ENCODE measurements at regions not wholly inside any gene's neighbourhood (a gene's known extent, or its start where the extent isn't known, plus 50 kb on each side); places are given as distances from the start of the nearest gene placed in this dataset.

DNA sequence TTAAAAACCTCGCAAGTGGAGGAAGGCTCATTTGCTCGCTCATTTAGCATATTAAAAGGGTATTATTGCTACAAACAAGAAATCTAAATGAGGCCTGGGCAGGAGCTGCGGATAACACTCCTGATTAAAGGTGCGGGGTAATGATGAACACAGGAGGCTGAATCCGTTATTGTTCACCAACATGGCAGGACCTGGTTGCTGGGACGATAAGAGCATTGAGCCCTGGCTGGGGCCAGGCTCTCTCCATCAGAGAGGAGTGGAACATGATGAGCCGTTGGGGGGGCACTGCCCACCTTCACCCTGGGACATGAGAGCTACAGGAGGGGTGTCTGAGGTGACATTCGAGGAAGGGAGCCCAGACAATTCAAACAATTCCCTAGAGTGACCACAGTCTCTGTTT is 211.7 kb downstream of the NXPE2 start:
- Histone ChIP-seq H4K20me1 (ENCODE audit: control insufficient read depth, extremely low read depth, insufficient read depth, low read length) (no peaks in the 10 kb centered on the region), H2AFZ (ENCODE audit: low read length) (no peak overlapping the region), H3K4me1 (ENCODE audit: control insufficient read depth, extremely low read depth, insufficient read depth, low read length) (no peaks in the 10 kb centered on the region), H3K79me2 (ENCODE audit: control insufficient read depth, insufficient read depth, low read length) (no peaks in the 10 kb centered on the region), H3K27me3 (ENCODE audit: control insufficient read depth, insufficient read depth, low read length) (no peaks in the 10 kb centered on the region), H3K27ac (ENCODE audit: insufficient read depth, low read length) (no peak overlapping the region), H3K4me2 (ENCODE audit: extremely low read depth, insufficient read depth, low read length) (no peak overlapping the region), H3K9me3 (ENCODE audit: control insufficient read depth, insufficient read depth, low read depth, low read length) (no peaks in the 10 kb centered on the region), H3K4me3 (replicated peaks in 1 of 4; ENCODE audit: control extremely low read depth in 1 of 4, insufficient read depth in 1 of 4, low read depth in 3 of 4, low read length in 4 of 4) (no peak overlapping the region), H3K36me3 (ENCODE audit: control insufficient read depth, insufficient read depth, low read length) (no peaks in the 10 kb centered on the region), H3K9ac (ENCODE audit: insufficient read depth, low read length) (no peak overlapping the region)
- no peak for DNase-seq (ENCODE audit: low read depth in 2 of 2)
- TF ChIP-seq, protein P1, sequence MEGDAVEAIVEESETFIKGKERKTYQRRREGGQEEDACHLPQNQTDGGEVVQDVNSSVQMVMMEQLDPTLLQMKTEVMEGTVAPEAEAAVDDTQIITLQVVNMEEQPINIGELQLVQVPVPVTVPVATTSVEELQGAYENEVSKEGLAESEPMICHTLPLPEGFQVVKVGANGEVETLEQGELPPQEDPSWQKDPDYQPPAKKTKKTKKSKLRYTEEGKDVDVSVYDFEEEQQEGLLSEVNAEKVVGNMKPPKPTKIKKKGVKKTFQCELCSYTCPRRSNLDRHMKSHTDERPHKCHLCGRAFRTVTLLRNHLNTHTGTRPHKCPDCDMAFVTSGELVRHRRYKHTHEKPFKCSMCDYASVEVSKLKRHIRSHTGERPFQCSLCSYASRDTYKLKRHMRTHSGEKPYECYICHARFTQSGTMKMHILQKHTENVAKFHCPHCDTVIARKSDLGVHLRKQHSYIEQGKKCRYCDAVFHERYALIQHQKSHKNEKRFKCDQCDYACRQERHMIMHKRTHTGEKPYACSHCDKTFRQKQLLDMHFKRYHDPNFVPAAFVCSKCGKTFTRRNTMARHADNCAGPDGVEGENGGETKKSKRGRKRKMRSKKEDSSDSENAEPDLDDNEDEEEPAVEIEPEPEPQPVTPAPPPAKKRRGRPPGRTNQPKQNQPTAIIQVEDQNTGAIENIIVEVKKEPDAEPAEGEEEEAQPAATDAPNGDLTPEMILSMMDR (conservative IDR thresholded peaks at IDR 0.05 in 1 of 2, IDR thresholded peaks at IDR 0.05 in 1 of 2; ENCODE audit: low read depth in 1 of 2, low read length in 2 of 2): no peak
- no peak for TF ChIP-seq EZH2 (IDR thresholded peaks at IDR 0.05; ENCODE audit: low read length, missing control alignments)

DNA sequence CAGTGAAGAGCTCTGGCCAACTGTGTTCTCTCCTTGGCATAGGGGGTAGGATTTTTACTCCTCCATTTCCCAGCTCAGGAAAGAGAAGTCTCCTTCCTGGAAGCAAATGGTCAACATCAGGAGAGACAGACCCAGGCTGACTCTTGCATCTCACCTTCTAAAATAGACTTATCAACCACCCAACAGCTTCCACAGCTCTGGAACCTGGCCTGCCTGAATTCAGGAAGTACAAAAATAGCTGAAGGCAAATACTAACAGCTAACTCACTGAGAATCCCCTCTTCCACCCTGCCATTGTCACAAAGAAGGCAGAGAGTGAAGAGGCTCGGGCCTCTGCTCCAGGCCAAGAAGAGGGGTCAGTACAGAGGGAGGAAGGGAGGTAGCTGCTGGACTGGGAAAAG is 213.6 kb downstream of the NXPE2 start:
- no peak overlapping the region for H3K4me3 ChIP-seq (replicated peaks in 1 of 4; ENCODE audit: control extremely low read depth in 1 of 4, insufficient read depth in 1 of 4, low read depth in 3 of 4, low read length in 4 of 4)
- no peak overlapping the region for H3K27ac ChIP-seq (ENCODE audit: insufficient read depth, low read length)
- no peaks in the 10 kb centered on the region for H3K27me3 ChIP-seq (ENCODE audit: control insufficient read depth, insufficient read depth, low read length)
- no peaks in the 10 kb centered on the region for H3K4me1 ChIP-seq (ENCODE audit: control insufficient read depth, extremely low read depth, insufficient read depth, low read length)
- H2AFZ ChIP-seq (ENCODE audit: low read length): no peak overlapping the region
- no peaks in the 10 kb centered on the region for H3K36me3 ChIP-seq (ENCODE audit: control insufficient read depth, insufficient read depth, low read length)
- H3K4me2 ChIP-seq (ENCODE audit: extremely low read depth, insufficient read depth, low read length): no peak overlapping the region
- H3K9me3 ChIP-seq (ENCODE audit: control insufficient read depth, insufficient read depth, low read depth, low read length): no peaks in the 10 kb centered on the region
- TF ChIP-seq EZH2 (IDR thresholded peaks at IDR 0.05; ENCODE audit: low read length, missing control alignments): no peak
- TF ChIP-seq, protein P1 (conservative IDR thresholded peaks at IDR 0.05 in 1 of 2, IDR thresholded peaks at IDR 0.05 in 1 of 2; ENCODE audit: low read depth in 1 of 2, low read length in 2 of 2): no peak
- no peaks in the 10 kb centered on the region for H4K20me1 ChIP-seq (ENCODE audit: control insufficient read depth, extremely low read depth, insufficient read depth, low read length)
- H3K79me2 ChIP-seq (ENCODE audit: control insufficient read depth, insufficient read depth, low read length): no peaks in the 10 kb centered on the region
- no peak overlapping the region for H3K9ac ChIP-seq (ENCODE audit: insufficient read depth, low read length)
- no peak for DNase-seq (ENCODE audit: low read depth in 2 of 2)

DNA sequence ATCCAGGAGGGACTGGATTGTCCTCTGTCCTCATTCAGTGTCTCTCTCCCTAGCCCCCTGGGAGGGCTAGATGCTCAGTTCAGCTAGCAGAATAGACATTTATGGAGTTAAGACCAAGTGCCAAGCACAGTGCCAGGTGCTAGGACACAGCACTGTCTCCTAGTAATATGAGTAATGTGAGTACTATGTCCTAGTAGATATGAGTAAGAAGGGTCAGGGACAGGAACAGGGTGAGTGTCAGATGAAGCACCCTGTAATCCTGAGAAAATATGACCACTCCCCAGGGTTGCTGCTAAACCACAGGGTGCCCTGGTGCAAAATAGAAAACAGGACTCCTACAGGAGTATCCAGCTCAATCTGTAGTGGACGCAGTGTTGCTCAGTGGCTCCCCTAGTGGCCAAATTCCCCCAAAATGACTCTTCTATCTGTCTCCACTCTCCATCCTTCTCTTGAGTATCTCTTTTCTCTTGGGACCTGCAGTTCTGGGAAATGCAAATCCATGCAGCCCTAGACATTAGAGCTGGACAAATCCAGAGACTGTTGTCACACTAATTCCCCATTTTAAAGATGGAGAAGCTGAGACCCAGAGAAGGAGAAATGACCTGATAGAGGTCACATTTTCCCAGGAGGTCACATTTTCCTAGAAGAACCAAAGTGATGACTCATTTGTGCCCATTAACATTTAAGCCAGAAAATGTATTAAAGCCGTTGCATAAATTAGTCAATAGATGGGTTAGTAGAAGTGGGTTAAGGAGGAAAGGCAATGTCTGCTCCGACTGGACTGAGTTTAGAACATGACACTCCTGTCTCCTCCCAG is 214.3 kb downstream of the NXPE2 start:
- H3K4me3 ChIP-seq (replicated peaks in 1 of 4; ENCODE audit: control extremely low read depth in 1 of 4, insufficient read depth in 1 of 4, low read depth in 3 of 4, low read length in 4 of 4): no peak overlapping the region
- H3K9me3 ChIP-seq (ENCODE audit: control insufficient read depth, insufficient read depth, low read depth, low read length): no peaks in the 10 kb centered on the region
- no peak overlapping the region for H3K27ac ChIP-seq (ENCODE audit: insufficient read depth, low read length)
- no peak for TF ChIP-seq EZH2 (IDR thresholded peaks at IDR 0.05; ENCODE audit: low read length, missing control alignments)
- TF ChIP-seq, protein P1 (conservative IDR thresholded peaks at IDR 0.05 in 1 of 2, IDR thresholded peaks at IDR 0.05 in 1 of 2; ENCODE audit: low read depth in 1 of 2, low read length in 2 of 2): peak in 1 of 2 donors; percentile 17
- H3K27me3 ChIP-seq (ENCODE audit: control insufficient read depth, insufficient read depth, low read length): no peaks in the 10 kb centered on the region
- no peak overlapping the region for H2AFZ ChIP-seq (ENCODE audit: low read length)
- no peaks in the 10 kb centered on the region for H3K79me2 ChIP-seq (ENCODE audit: control insufficient read depth, insufficient read depth, low read length)
- no peak overlapping the region for H3K9ac ChIP-seq (ENCODE audit: insufficient read depth, low read length)
- no peaks in the 10 kb centered on the region for H3K4me1 ChIP-seq (ENCODE audit: control insufficient read depth, extremely low read depth, insufficient read depth, low read length)
- no peaks in the 10 kb centered on the region for H3K36me3 ChIP-seq (ENCODE audit: control insufficient read depth, insufficient read depth, low read length)
- no peak overlapping the region for H3K4me2 ChIP-seq (ENCODE audit: extremely low read depth, insufficient read depth, low read length)
- DNase-seq (ENCODE audit: low read depth in 2 of 2): no peak
- H4K20me1 ChIP-seq (ENCODE audit: control insufficient read depth, extremely low read depth, insufficient read depth, low read length): no peaks in the 10 kb centered on the region
